ENCODE measurements at regions not wholly inside any gene's neighbourhood (a gene's known extent, or its start where the extent isn't known, plus 50 kb on each side); places are given as distances from the start of the nearest gene placed in this dataset.

DNA sequence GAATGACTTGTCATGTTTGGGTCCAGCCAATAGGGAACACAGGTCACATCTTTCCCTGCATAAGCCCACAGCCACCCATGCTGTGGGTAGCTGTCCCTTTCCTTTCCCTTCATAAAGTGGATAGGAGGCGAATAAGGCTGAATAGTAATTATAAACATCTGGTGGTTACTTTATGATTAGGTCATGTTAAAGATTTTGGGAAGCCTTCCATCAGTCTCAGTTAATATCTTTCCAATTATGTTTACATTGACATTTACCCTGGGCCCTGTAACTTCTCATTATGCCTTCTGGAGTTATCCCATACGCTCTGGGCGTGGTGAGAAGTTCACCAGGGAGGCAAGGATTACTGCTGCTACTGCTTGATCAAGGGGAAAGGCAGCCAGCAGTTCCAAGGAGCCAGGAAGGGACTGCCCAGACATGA is 197.2 kb downstream of the HLX start:
- intact Hi-C loops (cut with DNase I; ENCODE audit: low total_unique reads) (no loop called here), in situ Hi-C loops (cut with MboI; ENCODE audit: low sequenced_read_pairs in 4 of 4) (no loop called here)

GRCh38 chr1:221078260-221078965 is 199.2 kb downstream of the HLX start:
- H3K27ac ChIP-seq, result no peak overlapping the region
- intact Hi-C loops (cut with DNase I; ENCODE audit: low total_unique reads), result no loop called here
- DNase-seq (no peak), ATAC-seq (no peak)
- H3K4me1 ChIP-seq, result no peaks in the 10 kb centered on the region
- H3K36me3 ChIP-seq, result no peaks in the 10 kb centered on the region
- H3K27me3 ChIP-seq, result no peaks in the 10 kb centered on the region
- TF ChIP-seq POLR2A (IDR thresholded peaks at IDR 0.05), result no peak
- TF ChIP-seq, protein P1, sequence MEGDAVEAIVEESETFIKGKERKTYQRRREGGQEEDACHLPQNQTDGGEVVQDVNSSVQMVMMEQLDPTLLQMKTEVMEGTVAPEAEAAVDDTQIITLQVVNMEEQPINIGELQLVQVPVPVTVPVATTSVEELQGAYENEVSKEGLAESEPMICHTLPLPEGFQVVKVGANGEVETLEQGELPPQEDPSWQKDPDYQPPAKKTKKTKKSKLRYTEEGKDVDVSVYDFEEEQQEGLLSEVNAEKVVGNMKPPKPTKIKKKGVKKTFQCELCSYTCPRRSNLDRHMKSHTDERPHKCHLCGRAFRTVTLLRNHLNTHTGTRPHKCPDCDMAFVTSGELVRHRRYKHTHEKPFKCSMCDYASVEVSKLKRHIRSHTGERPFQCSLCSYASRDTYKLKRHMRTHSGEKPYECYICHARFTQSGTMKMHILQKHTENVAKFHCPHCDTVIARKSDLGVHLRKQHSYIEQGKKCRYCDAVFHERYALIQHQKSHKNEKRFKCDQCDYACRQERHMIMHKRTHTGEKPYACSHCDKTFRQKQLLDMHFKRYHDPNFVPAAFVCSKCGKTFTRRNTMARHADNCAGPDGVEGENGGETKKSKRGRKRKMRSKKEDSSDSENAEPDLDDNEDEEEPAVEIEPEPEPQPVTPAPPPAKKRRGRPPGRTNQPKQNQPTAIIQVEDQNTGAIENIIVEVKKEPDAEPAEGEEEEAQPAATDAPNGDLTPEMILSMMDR (IDR thresholded peaks at IDR 0.05 in 4 of 5, conservative IDR thresholded peaks at IDR 0.05 in 1 of 5), result no peak
- in situ Hi-C loops (cut with MboI; ENCODE audit: low sequenced_read_pairs in 4 of 4), result no loop called here
- no peak overlapping the region for H3K4me3 ChIP-seq
- no peaks in the 10 kb centered on the region for H3K9me3 ChIP-seq

More for the DNA sequence above, 197.2 kb downstream of the HLX start:
- H3K27me3 ChIP-seq, result no peaks in the 10 kb centered on the region
- no peak overlapping the region for H3K27ac ChIP-seq
- no peaks in the 10 kb centered on the region for H3K4me1 ChIP-seq
- no peak for DNase-seq
- H3K9me3 ChIP-seq, result no peaks in the 10 kb centered on the region
- no peak for ATAC-seq
- TF ChIP-seq POLR2A (IDR thresholded peaks at IDR 0.05), result no peak
- TF ChIP-seq, protein P1 (IDR thresholded peaks at IDR 0.05 in 4 of 5, conservative IDR thresholded peaks at IDR 0.05 in 1 of 5), result no peak
- no peak overlapping the region for H3K4me3 ChIP-seq
- H3K36me3 ChIP-seq, result no peaks in the 10 kb centered on the region

DNA sequence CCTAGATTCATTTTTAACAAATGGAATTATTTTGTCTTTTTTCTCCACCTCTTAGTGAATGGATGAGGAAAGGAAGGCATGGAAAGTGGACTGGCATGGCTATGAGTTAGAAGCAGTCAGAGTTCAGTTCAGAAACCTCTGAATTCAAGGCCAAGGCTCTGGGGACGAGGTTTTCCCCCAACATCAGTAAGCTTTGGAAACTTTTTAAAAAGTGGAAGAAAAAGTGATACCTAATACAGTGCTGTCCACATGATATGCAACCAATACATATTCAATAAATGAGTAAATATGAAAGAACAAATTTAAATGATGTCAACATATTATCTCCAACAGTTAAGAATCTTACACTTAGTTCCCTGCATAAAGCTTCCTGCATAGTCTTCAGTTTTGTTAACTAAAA is 204.7 kb downstream of the HLX start:
- intact Hi-C loops (cut with DNase I; ENCODE audit: low total_unique reads) (no loop called here), in situ Hi-C loops (cut with MboI; ENCODE audit: low sequenced_read_pairs in 4 of 4) (no loop called here)
- ATAC-seq (no peak), DNase-seq (no peak)
- TF ChIP-seq POLR2A (IDR thresholded peaks at IDR 0.05), result no peak
- TF ChIP-seq, protein P1 (IDR thresholded peaks at IDR 0.05 in 4 of 5, conservative IDR thresholded peaks at IDR 0.05 in 1 of 5), result no peak
- H3K36me3 ChIP-seq, result no peaks in the 10 kb centered on the region
- no peaks in the 10 kb centered on the region for H3K9me3 ChIP-seq
- H3K4me1 ChIP-seq, result no peaks in the 10 kb centered on the region
- H3K27ac ChIP-seq, result no peak overlapping the region
- no peaks in the 10 kb centered on the region for H3K27me3 ChIP-seq
- no peak overlapping the region for H3K4me3 ChIP-seq

DNA sequence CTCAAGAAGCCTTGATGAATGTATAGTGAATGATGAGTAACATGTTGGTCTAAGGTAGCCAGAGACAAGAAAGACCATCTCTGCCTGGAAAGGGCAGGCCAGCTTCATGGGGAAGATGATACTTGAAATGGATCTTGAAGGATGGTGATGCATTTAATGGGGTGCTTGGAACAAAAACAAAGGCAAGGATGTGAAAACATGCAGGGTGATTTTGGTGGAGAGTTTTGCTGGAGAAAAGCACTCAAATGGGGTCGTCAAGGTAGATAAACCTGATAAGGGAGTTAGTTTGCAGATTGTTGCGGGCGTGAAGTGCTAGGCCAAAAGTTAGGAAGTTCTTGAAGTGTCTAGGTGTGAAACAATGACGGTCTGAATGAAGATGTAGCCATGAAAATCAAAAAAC is 205.4 kb downstream of the HLX start:
- Histone ChIP-seq H3K27ac (no peak overlapping the region), H3K4me3 (no peak overlapping the region), H3K4me1 (no peaks in the 10 kb centered on the region), H3K27me3 (no peaks in the 10 kb centered on the region), H3K9me3 (no peaks in the 10 kb centered on the region), H3K36me3 (no peaks in the 10 kb centered on the region)
- TF ChIP-seq POLR2A (IDR thresholded peaks at IDR 0.05), result no peak
- TF ChIP-seq, protein P1 (IDR thresholded peaks at IDR 0.05 in 4 of 5, conservative IDR thresholded peaks at IDR 0.05 in 1 of 5), result no peak
- DNase-seq, result no peak
- intact Hi-C loops (cut with DNase I; ENCODE audit: low total_unique reads), result no loop called here
- in situ Hi-C loops (cut with MboI; ENCODE audit: low sequenced_read_pairs in 4 of 4), result no loop called here
- no peak for ATAC-seq
